ENCODE measurements at regions not wholly inside any gene's neighbourhood (a gene's known extent, or its start where the extent isn't known, plus 50 kb on each side); places are given as distances from the start of the nearest gene placed in this dataset.

DNA sequence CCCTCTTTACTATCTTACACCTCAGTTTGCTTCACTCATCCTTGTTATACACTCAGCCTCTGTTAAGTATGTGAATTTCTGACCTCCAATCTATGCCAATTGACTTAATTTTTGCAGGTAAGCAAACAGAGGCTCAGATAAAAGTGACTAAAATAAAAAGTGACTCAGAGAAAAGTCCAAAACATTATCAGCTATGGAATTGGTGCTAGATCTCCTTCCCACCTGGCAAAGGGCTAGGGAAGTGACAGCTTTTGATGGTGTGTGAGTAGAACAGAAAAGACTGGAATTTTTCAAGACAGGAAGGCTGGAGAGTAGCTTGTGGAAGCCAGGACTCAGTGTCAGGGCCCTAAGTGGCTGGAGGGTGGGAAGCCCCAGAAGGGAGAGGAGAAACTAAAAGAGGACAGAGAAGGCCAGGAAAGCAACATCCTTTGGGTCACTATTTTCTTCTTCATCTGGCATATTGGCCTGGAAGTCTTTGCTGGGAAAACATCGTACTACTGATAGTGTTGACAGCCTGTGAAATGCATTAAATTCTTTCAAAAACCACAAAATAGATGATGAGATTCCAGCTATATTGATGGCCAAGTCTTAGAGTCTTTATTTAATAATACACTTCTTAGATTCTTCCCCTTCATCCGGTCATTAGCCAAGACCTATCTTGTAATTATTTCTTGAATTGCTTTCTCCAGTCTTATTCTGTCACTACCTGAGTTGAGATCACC, 392.8 kb downstream of the RAPGEF2 start:
- TF ChIP-seq POLR2A (IDR thresholded peaks at IDR 0.05): no peak
- TF ChIP-seq, protein P1, sequence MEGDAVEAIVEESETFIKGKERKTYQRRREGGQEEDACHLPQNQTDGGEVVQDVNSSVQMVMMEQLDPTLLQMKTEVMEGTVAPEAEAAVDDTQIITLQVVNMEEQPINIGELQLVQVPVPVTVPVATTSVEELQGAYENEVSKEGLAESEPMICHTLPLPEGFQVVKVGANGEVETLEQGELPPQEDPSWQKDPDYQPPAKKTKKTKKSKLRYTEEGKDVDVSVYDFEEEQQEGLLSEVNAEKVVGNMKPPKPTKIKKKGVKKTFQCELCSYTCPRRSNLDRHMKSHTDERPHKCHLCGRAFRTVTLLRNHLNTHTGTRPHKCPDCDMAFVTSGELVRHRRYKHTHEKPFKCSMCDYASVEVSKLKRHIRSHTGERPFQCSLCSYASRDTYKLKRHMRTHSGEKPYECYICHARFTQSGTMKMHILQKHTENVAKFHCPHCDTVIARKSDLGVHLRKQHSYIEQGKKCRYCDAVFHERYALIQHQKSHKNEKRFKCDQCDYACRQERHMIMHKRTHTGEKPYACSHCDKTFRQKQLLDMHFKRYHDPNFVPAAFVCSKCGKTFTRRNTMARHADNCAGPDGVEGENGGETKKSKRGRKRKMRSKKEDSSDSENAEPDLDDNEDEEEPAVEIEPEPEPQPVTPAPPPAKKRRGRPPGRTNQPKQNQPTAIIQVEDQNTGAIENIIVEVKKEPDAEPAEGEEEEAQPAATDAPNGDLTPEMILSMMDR (IDR thresholded peaks at IDR 0.05): no peak
